Neural crest cell (in vitro differentiated cells): ENCODE measurements at regions not wholly inside any gene's neighbourhood (a gene's known extent, or its start where the extent isn't known, plus 50 kb on each side); places are given as distances from the start of the nearest gene placed in this dataset.

ENCODE experiments used
- DNase-seq: peaks from one replicate; pipeline ENCODE4 v3.0.0; 2021; ENCODE audit warnings: low read depth, mixed read lengths, low spot score
- H3K27ac Mint-ChIP-seq: one replicate; pipeline ENCODE4 v1.8.0; 2021; ENCODE audit warnings: mild to moderate bottlenecking, mixed read lengths; ENCODE audit not compliant: unreplicated experiment
- H3K27me3 Mint-ChIP-seq: 2 replicates; pipeline ENCODE4 v1.8.0; 2021; ENCODE audit warnings: low read depth, mild to moderate bottlenecking, mixed read lengths
- H3K36me3 Mint-ChIP-seq: 2 replicates; pipeline ENCODE4 v1.8.0; 2021; ENCODE audit warnings: low read depth, mild to moderate bottlenecking, mixed read lengths
- H3K4me1 Mint-ChIP-seq: 2 replicates; pipeline ENCODE4 v1.8.0; 2021; ENCODE audit warnings: mixed read lengths
- H3K4me3 Mint-ChIP-seq: one replicate; pipeline ENCODE4 v1.8.0; 2021; ENCODE audit warnings: mild to moderate bottlenecking, mixed read lengths
- H3K9me3 Mint-ChIP-seq: 2 replicates; pipeline ENCODE4 v1.8.0; 2021; ENCODE audit warnings: mixed read lengths
- CTCF ChIP-seq: fragments of 200-600 bp; sonication (generic); conservative IDR thresholded peaks from 2 replicates; pipeline ENCODE4 v1.5.0; 2021; ENCODE audit warnings: antibody characterized with exemption, mild to moderate bottlenecking

- H3K9me3 Mint-ChIP-seq: no peaks in the 10 kb centered on the region
- H3K27ac Mint-ChIP-seq: no peak overlapping the region
- TF ChIP-seq CTCF: no peak
- peaks cover 30% of the 10 kb centered on the region for H3K4me1 Mint-ChIP-seq
- H3K27me3 Mint-ChIP-seq: peaks cover 51% of the 10 kb centered on the region
- no peak overlapping the region for H3K4me3 Mint-ChIP-seq
- no peak for DNase-seq
- no peaks in the 10 kb centered on the region for H3K36me3 Mint-ChIP-seq
These were observed 117.1 kb upstream of the WWC1 start for GRCh38 chr5:168174376-168174775.

GRCh38 chr5:168176251-168176650, 115.2 kb upstream of the WWC1 start:
- Mint-ChIP-seq H3K4me1 (peaks cover 30% of the 10 kb centered on the region), H3K27ac (no peak overlapping the region), H3K36me3 (no peaks in the 10 kb centered on the region), H3K4me3 (no peak overlapping the region), H3K9me3 (no peaks in the 10 kb centered on the region), H3K27me3 (peaks cover 35% of the 10 kb centered on the region)
- no peak for TF ChIP-seq CTCF
- no peak for DNase-seq

GRCh38 chr5:168176941-168177340, 114.5 kb upstream of the WWC1 start:
- Mint-ChIP-seq H3K27me3 (peaks cover 32% of the 10 kb centered on the region), H3K9me3 (no peaks in the 10 kb centered on the region), H3K4me1 (peaks cover 30% of the 10 kb centered on the region), H3K27ac (no peak overlapping the region), H3K36me3 (no peaks in the 10 kb centered on the region), H3K4me3 (no peak overlapping the region)
- DNase-seq: no peak
- TF ChIP-seq CTCF: no peak

GRCh38 chr5:168177831-168178450, 113.5 kb upstream of the WWC1 start:
- DNase-seq: no peak
- peak; percentile 28 for TF ChIP-seq CTCF
- Mint-ChIP-seq H3K27ac (no peak overlapping the region), H3K27me3 (peaks cover 26% of the 10 kb centered on the region), H3K4me1 (peaks cover 30% of the 10 kb centered on the region), H3K36me3 (no peaks in the 10 kb centered on the region), H3K4me3 (no peak overlapping the region), H3K9me3 (no peaks in the 10 kb centered on the region)

- H3K27me3 Mint-ChIP-seq: peaks cover 24% of the 10 kb centered on the region
- no peaks in the 10 kb centered on the region for H3K36me3 Mint-ChIP-seq
- DNase-seq: no peak
- no peak overlapping the region for H3K4me3 Mint-ChIP-seq
- no peaks in the 10 kb centered on the region for H3K9me3 Mint-ChIP-seq
- H3K4me1 Mint-ChIP-seq: peaks cover 30% of the 10 kb centered on the region
- no peak for TF ChIP-seq CTCF
- no peak overlapping the region for H3K27ac Mint-ChIP-seq
These were observed 112.3 kb upstream of the WWC1 start for GRCh38 chr5:168179192-168179593.
